ENCODE measurements at regions not wholly inside any gene's neighbourhood (a gene's known extent, or its start where the extent isn't known, plus 50 kb on each side); places are given as distances from the start of the nearest gene placed in this dataset.

DNA sequence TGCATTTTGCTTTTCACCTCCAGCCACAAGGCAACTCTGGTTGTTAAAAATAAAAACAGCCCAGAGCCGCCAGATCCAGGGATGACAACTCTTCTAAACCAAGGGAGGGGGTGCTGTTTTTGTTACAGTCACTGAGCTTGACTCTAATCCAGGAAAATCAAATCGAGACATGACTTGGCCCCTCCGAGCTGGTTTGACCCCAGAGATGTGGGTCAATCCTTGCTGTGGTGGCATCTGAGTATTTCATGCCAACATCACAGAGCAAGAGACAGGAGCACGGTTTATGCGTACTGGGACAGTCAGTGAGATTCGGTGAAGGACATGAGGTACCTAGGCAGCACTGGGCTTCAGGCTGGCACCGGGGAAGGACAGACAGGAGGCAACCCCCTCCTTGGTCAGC, 88.8 kb upstream of the ZMIZ1 start:
- no peak for DNase-seq

DNA sequence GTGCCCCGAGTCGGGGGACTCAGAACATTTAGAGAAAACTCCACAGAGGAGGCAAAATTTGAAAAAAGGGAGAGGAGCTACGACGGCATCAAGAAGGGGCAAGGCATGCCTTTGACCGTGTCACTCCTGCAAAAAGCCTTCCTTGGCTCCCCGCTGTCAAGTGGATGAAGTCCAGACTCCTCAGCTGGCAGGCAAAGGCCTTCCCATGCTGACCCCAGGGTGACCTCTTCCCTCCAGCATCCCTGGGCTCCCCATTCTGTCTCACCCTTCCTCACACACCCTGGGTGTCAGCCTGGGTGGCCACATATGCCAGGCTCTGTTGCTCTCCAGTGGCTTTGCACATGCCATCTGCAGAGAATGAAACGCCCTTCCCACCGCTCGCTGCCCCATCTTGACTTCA, 88.4 kb upstream of the ZMIZ1 start:
- no peak for DNase-seq

DNA sequence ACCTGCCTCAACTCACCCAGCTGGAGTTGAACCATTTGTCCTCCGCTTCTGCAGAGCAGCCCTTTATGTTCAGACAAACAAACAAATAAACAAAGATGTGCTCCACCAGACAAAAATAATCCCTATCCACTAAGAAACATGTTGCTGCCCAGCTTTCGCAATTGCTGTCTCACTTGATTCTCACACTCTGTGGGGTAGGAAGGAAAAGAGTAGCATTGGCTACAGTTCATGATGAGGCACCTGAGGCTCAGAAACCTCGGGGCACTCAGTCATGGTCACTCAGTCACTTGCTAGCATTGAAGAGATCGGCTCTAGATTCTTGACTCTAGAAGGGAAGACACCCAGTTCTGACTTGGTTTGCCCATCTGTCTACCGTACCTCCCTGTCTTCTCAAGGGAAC, 88.0 kb upstream of the ZMIZ1 start:
- no peak for DNase-seq

DNA sequence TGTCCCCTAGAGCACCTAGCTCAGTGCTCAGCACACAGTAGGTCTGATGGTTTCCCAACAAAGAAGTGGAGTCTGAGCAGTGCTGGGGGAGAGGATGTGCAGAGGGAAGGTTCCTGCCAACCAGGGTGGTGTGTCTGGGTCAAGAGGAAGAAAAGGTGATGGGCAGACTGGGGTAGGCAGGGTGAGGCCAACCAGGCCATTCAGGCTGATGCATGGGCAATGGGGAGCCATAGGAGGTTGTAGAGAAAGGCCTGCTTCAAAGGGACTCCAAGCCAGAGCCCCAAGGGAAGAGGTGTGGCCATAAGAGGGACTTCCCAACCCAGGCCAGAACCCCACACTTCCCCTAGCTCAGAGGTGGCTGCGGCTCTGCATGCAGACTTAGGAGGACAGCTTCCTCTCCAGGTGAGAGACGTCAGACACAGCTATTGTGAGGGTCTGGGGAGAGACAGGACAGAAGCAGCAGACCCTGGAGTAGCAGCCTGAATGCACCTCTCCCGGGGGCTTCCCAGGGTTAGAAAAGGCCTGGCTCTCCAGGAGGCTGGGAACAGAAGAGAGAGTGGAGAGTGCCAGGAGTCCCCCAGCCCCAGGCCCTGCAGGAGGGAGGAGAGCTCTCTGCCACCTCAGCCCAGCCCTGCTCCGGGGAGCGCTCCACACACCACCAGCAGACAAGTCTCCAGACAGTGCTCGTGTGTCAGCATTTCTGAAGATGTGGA, 87.4 kb upstream of the ZMIZ1 start:
- DNase-seq = no peak

DNA sequence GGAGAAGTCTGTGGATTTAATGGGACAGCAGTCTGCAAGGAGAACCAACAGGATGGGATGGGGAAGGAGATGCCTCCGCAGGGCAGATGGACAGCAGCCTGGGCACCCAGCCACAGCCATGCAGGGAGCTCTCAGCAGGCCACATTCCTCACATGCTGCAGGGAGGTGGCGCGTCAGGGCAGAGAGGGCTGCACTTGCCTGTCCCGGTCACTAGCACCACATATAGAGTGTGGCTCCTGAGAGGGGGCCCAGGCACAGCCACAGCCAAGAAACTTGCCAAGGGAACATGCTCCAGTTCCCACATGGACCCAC, 86.8 kb upstream of the ZMIZ1 start:
- no peak for DNase-seq

DNA sequence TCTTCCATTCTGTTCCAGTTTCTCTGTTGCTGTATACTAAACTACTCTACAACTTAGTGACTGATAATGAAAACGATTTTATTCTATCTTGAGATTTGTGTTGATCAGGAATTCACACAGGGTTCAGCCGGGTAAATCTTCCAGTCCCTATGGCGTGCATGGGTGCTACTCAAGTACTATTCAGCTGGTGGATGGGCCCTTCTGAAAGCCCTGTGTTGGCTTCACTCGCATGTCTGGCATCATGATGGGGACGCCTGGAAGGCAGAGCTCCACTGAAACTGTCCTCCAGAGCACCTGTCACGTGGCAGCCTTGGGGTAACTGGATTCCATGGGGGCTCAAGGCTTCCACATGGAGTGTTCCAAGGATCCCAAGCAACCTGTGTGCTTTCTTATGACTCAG, 86.0 kb upstream of the ZMIZ1 start:
- no peak for DNase-seq

DNA sequence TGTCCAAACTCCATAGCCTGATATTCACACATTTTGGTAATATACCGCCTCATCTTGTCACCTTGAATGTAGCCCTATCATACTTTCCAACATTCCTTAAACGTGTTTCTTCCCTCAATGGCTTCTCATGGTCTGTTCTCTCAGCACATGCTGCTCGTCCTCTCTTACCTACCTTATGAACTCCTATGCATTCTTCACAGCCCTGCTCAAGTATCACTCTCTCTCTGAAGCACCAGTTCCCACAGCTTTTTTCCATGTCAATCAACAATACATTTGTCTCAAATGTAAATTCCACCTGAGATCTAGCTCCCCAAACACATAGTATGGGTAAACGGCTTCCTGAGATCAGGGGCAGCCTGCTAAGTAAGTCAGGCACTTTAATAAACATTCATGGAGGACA, 85.2 kb upstream of the ZMIZ1 start:
- DNase-seq = no peak

DNA sequence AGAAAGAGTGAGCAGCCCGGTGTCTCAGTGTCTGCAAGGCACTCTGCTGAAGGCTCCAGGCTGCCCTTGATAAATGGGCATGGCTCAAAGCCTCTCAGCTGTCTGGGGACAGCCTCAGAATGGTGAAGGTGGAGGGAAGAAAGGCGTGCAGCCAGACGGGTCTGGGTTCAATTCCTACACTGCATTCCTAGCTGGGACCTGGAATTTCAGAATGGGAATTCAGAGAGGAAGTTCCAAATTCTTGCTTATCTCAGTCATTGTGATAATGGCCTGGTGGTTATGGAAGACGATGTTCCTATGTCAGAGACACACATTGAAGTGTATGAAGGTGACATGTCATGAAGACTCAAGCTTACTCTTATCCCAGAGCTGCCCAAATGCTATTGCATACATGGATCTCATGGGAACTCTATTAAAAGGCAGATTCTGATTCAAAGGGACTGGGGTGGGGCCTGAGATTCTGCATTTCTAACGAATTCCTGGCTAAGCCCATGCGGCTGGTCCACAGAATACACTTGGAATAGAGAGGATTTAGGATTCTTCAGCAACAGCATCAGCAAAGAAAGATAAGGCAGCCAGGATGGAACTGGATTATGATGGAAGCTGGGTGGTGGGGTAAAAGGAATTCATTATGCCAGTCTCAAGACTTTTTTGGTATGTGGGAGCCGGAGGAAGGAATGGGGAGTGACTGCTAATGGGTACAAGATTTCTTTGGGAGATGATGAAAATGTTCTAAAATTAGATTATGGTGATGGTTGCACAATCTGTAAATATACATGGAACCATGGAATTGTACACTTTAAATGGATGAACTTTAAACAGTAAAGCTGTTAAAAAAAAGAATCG, 82.6 kb upstream of the ZMIZ1 start:
- no peak for DNase-seq

DNA sequence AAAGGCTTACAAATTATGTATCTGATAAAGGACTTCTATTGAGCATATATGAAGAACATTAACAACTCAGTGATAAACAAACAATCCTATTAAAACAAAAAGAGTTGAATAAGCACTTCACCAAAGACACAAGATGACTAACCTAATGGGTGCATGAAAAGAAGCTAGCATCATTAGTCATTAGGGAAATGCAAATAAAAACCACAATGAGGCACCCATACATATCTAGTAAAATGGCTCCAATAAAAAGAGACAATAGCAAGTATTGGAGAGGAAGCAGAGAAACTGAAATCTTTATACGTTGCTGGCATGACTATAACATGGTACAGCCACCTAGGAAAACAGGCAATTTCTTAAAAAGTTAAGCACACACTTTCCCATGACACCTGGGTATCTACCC, 77.6 kb upstream of the ZMIZ1 start:
- DNase-seq = no peak

DNA sequence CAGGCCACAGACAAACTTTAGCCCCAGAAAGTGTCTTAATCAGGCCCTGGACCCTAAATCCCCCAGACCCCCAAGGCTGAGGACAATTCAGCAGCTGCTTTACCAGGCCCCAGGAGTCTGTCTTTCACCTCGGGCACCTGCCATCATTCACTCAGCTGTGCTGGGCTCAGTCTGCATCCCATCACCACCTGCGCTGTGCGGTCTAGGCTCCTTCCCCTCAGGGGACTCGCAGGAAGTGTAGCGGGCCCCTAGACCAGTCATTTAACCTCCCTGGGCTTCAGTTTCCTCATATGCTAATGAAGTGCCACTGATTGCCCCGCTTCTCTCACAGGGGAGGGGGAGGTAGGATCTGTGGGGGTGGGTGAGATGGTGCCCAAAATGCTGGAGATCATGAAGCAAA, 76.4 kb upstream of the ZMIZ1 start:
- no peak for DNase-seq

DNA sequence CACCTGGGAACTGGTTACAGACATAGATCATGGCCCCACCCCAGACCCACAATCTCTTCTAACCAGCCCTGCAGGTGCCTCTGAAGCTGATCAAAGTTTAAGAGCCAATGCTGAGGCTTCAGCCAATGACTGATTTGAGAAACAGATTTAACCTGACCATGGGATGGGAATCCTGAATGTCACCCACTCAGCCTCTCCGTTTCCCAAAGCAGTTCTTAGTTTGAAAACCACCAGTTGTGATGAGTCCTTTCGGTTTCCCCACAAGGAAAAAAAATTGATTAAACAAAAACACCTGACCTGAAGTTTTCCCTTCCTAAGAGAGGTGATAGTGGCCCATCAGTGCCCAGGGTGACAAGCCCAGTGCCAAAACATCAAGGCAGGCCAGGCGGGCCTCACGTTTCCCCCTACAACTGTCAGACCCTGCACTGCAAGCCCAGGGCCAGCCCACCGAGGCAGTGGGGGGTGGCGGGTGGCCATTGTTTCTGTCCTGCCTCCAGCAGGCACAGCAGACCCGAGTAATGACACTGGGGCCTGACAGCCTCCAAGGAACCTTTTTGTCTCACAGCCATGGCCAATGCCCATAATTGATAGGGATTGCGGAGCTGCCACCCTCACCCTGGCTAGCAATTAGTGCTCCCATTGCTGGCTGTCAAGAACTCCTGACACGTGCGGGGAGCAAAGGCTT, 75.4 kb upstream of the ZMIZ1 start:
- no peak for DNase-seq

DNA sequence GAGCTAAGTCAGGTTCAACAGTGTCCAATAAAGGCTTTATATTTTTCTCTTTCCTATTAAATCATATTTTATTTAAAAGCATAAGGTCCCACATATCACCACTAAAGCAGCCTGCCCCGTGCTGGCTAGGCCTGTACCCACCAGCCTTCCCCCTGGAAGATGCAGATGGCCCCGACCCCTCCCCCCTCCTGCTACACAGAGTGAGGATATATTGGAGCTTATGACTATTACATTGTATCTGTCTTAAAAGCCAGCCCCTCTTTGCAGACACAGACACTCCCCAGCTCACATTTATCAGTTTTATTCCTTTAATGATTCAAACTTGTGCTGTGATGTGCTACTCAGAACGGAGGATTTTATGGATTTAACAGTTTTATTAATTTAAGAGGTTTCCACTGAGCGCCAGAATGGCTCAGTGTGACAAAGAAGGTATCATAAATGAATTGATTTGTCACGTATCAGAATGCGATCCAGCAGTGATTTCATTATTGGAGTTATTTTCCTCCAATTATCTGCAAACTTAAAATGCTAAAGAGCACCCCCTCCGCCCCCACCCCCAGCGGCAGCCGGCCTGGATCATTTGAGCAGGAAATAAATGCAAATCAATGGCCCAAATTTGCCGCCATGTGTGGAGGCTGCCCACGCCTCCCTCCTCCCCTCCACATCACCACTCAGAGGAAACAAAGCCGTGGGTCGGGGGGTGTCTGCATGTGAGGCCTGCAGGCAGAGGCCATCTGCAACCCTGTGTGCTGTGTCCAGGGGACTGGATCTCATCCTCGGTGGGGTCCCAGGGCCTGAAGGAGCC, 72.6 kb upstream of the ZMIZ1 start:
- no peak for DNase-seq

DNA sequence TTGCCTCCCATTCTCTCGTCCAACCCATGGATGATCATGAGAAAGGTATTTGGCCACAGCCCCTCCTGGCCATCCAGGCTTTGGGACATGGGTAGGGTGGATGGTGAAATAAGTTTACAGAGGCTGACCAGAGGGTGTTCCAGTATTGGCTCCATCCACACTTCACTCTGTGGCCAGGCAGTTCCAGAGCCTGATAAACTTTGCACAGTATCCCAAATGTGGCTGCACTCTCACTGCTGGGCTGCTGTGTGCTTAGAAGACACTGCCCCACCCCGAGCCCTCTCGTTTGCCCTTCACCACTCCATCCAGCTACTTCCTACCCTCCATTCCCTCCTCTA, 72.0 kb upstream of the ZMIZ1 start:
- no peak for DNase-seq

DNA sequence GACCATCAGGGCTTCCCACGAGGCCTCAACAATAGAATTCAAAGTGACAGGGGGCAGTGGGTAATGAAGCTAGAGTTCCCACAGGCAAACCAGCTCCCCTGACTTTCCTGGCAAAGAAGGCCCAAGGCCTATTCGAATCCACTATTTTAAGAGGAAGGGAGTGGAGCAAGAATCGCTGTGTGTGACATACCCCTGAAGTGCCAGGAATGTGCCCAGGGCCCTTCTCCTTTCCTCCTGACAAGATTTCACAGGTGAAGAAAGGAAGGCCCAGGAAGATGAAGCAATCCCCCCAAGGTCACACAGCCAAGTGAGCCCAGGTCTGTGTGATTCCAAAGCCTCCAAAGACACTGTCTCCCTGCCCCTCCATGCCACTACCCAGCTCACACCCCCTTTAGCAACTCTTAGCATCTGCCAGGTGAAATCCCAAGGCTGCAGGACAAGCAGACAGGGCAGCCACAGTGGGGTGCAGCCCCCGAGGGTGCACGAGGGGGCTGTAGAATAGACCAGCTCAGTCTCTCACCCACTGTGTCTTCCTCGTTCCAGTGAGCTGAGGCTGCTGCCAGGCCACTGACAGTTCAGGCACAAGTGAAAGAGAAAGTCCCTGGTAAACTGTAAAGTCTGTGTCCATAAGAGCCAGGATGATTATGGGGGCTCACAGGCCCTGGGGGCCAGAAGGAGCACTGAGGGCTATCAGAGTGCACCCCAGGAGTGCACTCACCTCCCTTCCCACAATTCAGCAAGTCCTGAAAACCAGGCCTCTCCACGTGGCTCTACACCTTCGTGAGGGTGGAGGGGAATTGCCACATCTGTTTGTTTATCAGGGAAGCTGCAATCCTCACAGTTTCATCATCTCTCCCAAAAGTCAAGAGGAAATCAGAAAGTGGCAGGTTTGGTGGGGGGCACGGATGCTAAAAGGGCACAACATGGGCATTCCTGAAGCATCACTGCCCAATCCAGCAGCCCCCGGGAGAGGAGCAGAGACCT, 70.8 kb upstream of the ZMIZ1 start:
- DNase-seq = no peak

DNA sequence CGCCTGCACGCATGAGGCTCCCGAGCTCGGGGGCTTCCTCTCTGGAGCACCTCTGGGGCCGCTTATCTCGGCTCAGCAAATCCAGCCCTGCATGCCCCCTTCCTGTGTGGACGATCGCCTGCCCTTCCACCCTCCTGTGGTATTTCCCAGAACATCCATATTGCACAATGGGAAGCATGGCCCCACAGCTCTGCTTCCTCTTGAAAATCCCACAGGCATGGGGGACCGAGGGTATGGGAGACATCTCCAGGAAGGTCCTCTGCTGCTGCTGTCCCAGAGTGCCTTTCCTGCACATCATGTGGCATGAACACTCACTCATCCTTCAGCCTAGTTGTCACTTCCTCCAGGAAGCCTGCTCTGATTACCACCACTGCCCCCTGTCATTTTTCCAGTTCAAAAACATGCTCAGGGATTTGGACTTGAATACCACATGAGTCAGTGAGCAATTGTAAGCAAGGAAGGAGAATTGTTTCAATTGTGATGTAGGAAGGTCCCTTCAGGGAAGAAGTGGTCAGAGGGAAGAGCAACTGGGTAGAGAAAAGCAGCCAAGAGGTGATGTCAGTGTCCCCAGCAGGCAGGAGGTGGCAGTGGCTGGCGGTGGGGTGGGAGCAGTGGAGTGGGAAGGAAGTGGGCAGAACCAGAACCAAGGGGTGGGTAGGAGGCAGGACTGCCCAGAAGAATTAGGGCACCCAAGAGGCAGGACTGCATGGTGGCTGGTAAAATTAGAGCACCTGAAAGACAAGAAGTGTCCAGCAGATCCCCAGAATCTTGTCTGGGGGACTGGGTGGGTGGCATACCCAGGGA, 67.5 kb upstream of the ZMIZ1 start:
- DNase-seq = no peak

DNA sequence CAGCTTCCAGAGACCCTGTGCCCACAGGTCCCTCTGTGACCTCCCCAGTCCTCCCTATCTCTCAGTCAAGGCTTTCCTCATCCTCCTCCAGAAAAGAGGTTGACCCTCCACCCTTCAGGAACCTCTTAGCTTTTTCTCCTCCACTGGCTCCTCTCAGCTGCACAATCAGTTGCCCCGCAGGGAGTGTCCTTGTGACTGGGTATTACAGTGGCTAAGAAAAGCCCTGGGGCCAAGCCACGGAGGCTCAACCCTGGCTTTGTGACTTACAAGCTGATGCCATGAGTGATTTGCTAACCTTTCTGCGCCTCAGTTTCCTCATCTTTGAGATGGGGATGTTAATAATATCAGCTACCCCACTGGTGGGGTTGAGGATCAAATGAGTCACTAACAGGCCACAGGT, 66.4 kb upstream of the ZMIZ1 start:
- no peak for DNase-seq

DNA sequence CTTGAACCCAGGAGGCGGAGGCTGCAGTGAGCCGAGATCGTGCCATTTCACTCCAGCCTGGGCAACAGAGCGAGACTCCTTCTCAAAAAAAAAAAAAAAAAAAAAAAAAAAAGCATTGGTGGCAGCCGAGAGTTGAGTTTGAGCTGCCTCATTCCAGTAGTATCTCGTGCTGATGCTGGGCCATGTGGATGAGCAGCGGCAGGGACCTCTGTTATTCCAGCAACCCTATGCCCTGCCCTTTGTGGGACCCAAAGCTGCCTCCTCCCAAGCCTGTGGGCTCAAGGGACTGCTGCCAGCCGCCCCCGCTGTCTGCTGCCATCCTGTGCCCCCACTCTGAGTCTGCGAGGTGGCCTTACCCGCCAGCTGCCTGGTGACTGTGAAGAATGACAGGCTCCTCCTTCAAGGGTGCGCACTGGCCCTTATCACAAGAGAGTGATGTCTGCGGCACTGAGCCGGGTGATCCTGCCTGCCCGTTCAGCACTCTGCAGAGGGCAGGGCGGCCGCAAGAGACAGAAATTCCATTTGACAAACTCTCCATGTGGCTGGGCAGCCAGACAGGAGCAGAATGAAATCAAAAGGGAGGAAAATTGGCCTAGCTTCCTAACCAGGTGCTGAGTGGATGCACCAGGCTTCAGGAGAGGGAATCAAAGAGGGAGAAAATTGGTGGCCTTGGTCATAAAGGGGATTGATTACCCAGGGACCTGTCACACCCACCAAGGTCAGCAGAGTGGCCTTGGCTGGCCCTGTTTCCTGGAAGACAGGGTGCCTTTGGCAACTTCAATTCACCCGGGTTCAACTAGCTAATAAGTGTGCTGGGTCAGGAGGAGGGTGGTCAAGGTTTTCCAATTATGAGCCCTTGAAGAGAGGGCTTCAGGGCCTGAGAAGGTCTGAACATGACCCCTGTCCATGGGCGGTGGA, 65.3 kb upstream of the ZMIZ1 start:
- peak; percentile 66 for DNase-seq

DNA sequence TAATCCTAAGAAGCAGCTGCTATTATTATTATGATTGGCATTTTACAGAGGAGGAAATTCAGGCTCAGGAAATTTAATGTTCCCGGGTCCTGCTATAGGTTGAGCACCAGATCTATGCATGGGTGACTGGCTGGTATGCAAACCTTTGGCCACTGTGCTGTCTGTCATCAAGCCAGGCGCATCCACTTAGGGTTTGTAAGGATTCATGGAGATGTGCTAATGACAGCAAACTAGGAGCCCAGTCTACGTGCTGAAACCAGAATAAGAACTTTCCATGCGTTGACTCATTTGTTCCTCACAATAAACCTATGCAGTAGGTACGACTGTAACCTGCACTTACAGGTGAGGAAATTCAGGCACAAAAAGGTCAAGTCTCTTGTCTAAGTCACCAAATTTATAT, 64.5 kb upstream of the ZMIZ1 start:
- DNase-seq = no peak

DNA sequence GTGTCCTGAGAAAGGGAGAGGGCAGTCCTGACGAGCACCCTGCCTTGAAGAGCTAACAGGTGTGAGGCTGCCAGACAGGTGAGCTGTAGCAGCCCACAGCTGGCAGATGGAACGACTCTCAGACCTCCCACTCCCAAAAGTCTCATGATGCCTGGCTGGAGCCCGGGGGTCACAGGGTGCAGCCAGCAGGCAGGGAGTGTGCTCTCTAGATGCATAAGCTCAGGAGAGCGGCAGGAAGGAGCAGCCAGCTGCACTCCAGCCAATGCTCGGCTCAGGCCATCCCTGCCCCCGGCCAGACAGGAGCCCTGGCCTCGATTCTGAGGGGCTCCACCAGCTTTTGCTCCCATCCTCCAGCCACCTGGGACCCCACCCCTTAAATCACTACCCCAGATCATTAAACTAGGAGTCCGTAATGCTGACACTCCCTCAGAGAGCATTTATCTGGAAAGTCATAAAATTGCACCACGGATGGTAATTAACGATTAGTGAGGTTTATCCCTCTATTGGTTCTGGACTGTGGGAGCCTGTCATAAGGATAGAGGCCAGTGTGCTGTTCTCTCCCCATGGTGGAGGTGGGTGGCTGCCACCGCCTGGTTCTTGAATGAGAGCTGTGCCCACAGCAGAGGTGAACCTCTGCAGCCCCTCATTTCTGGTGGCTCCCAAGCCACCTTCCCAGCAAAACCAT, 63.5 kb upstream of the ZMIZ1 start:
- DNase-seq = no peak

DNA sequence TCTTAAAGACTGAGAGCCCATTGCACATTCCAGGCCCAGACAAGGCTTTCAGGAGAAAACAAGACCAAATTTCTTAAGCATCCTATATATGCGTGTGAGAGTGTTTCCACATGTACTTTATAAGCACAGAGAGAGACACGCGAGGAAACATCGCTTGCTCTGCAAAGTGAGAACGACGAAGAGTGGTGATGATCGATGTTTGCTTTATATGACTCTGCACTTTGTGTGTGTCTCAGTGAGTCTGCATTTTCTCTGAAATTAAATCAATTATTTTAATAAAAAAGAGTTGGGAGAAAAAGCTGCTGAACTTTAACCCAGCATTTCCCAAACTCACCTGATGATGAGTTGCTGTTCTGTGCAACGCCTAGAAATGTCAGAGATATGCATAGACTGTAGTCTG, 61.7 kb upstream of the ZMIZ1 start:
- DNase-seq = no peak

Data from hematopoietic multipotent progenitor cell treated with erythropoietin and hydrocortisone succinate and interleukin-3 and kit ligand, for 6 days (in vitro differentiated cells).